Glomerular endothelial cell (primary cell): ENCODE measurements at regions not wholly inside any gene's neighbourhood (a gene's known extent, or its start where the extent isn't known, plus 50 kb on each side); places are given as distances from the start of the nearest gene placed in this dataset.
"Not testable (repeated sequence)": the region's sequence is repeated elsewhere in the genome, so short reads cannot be mapped to it uniquely, and the experiment has no call there.

Source experiments
- DNase-seq: peaks from one replicate; pipeline ENCODE4 v3.0.0-alpha.2; 2011; ENCODE audit warnings: low read depth, low spot score; ENCODE audit errors: extremely low read depth

GRCh38 chr13:61144301-61144700, 271.3 kb downstream of the PCDH20 start:
- DNase-seq, result no peak

- no peak for DNase-seq
Measured at GRCh38 chr13:61142506-61142905, 273.1 kb downstream of the PCDH20 start.

- no peak for DNase-seq
Measured at GRCh38 chr13:61138857-61139256, 276.8 kb downstream of the PCDH20 start.

- DNase-seq, result no peak
Measured at GRCh38 chr13:61136515-61136914, 279.1 kb downstream of the PCDH20 start.

- DNase-seq, result no peak
Measured at GRCh38 chr13:61136093-61136492, 279.6 kb downstream of the PCDH20 start.

GRCh38 chr13:61135583-61135982, 280.1 kb downstream of the PCDH20 start:
- DNase-seq, result no peak

GRCh38 chr13:61128850-61129645, 286.6 kb downstream of the PCDH20 start:
- no peak for DNase-seq

- no peak for DNase-seq
Measured at GRCh38 chr13:61123538-61124289, 291.9 kb downstream of the PCDH20 start.

- DNase-seq, result no peak
Measured at GRCh38 chr13:61113140-61113658, 302.4 kb downstream of the PCDH20 start.

GRCh38 chr13:61111529-61111928, 304.1 kb downstream of the PCDH20 start:
- no peak for DNase-seq

- DNase-seq, result no peak
Measured at GRCh38 chr13:61110732-61111131, 304.9 kb downstream of the PCDH20 start.

GRCh38 chr13:61109741-61110140, 305.9 kb downstream of the PCDH20 start:
- no peak for DNase-seq

- no peak for DNase-seq
Measured at GRCh38 chr13:61107989-61108388, 307.7 kb downstream of the PCDH20 start.

- no peak for DNase-seq
Measured at GRCh38 chr13:61095885-61096284, 319.8 kb downstream of the PCDH20 start.

GRCh38 chr13:61094865-61095264, 320.8 kb downstream of the PCDH20 start:
- no peak for DNase-seq

GRCh38 chr13:61089894-61090293, 325.8 kb downstream of the PCDH20 start:
- not testable (repeated sequence) for DNase-seq

GRCh38 chr13:61086087-61086486, 329.6 kb downstream of the PCDH20 start:
- no peak for DNase-seq

- no peak for DNase-seq
Measured at GRCh38 chr13:61084988-61085387, 330.7 kb downstream of the PCDH20 start.

GRCh38 chr13:61078976-61079770, 336.5 kb downstream of the PCDH20 start:
- DNase-seq, result no peak

- no peak for DNase-seq
Measured at GRCh38 chr13:61052175-61052574, 363.5 kb downstream of the PCDH20 start.

GRCh38 chr13:61045251-61045650, 370.4 kb downstream of the PCDH20 start:
- DNase-seq, result no peak
